ENCODE measurements at regions not wholly inside any gene's neighbourhood (a gene's known extent, or its start where the extent isn't known, plus 50 kb on each side); places are given as distances from the start of the nearest gene placed in this dataset.

- Histone ChIP-seq H3K9me3 (ENCODE audit: control insufficient read depth, insufficient read depth, low read length) (no peaks in the 10 kb centered on the region), H3K36me3 (ENCODE audit: control insufficient read depth, insufficient read depth, low read length) (no peaks in the 10 kb centered on the region), H3K4me1 (ENCODE audit: control insufficient read depth, insufficient read depth, low read length) (no peaks in the 10 kb centered on the region), H3K27ac (ENCODE audit: low read length) (no peak overlapping the region), H3K27me3 (ENCODE audit: control insufficient read depth, insufficient read depth, low read length) (no peaks in the 10 kb centered on the region), H3K4me3 (ENCODE audit: low read length) (no peak overlapping the region)
- no CpG with 5 or more reads among the region's 3 CpGs for WGBS (ENCODE audit: insufficient coverage, insufficient read length)
- no peak for DNase-seq (ENCODE audit: low read depth, low spot score)
Observed at GRCh38 chr11:19429108-19429760, 188.5 kb upstream of the E2F8 start.

GRCh38 chr11:19428206-19429002, 187.7 kb upstream of the E2F8 start:
- no peak for DNase-seq (ENCODE audit: low read depth, low spot score)
- H3K27me3 ChIP-seq (ENCODE audit: control insufficient read depth, insufficient read depth, low read length), result no peaks in the 10 kb centered on the region
- WGBS (ENCODE audit: insufficient coverage, insufficient read length), result no CpG with 5 or more reads among the region's 8 CpGs
- H3K27ac ChIP-seq (ENCODE audit: low read length), result no peak overlapping the region
- H3K4me3 ChIP-seq (ENCODE audit: low read length), result no peak overlapping the region
- H3K36me3 ChIP-seq (ENCODE audit: control insufficient read depth, insufficient read depth, low read length), result no peaks in the 10 kb centered on the region
- H3K4me1 ChIP-seq (ENCODE audit: control insufficient read depth, insufficient read depth, low read length), result no peaks in the 10 kb centered on the region
- H3K9me3 ChIP-seq (ENCODE audit: control insufficient read depth, insufficient read depth, low read length), result no peaks in the 10 kb centered on the region

DNA sequence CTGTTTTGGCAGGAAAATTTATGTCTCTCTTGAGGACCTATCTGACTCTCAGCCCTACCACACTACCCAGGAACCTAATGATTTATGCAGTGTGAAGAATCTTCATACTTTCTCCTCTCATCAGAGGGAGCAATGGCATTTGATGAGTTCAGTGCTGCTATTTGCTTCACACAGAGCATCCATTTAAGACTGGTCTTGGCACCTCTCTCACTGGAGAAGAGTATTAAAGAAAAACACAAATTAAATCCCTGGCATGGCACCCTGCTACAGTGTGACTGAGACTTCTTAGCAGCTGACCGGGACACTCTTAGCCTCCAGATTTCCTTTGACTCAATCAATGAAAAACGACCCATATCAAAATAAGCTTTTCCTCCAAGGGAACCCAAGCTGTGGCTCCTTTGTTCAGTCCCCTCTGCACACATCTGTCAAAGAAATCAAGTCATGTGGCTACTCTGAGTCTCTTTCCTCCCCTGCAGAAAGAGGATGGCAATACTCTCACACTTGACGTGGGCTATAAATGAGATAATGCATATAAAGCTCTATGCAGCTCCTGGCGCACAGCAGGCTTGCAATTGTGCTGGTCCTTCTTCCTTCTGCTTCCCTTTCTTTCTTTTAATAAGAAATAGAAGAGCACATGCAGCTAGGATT, 186.1 kb upstream of the E2F8 start:
- Histone ChIP-seq H3K27me3 (ENCODE audit: control insufficient read depth, insufficient read depth, low read length) (no peaks in the 10 kb centered on the region), H3K36me3 (ENCODE audit: control insufficient read depth, insufficient read depth, low read length) (no peaks in the 10 kb centered on the region), H3K4me1 (ENCODE audit: control insufficient read depth, insufficient read depth, low read length) (no peaks in the 10 kb centered on the region), H3K9me3 (ENCODE audit: control insufficient read depth, insufficient read depth, low read length) (no peaks in the 10 kb centered on the region), H3K4me3 (ENCODE audit: low read length) (no peak overlapping the region), H3K27ac (ENCODE audit: low read length) (no peak overlapping the region)
- DNase-seq (ENCODE audit: low read depth, low spot score), result no peak
- no CpG with 5 or more reads among the region's 4 CpGs for WGBS (ENCODE audit: insufficient coverage, insufficient read length)

DNA sequence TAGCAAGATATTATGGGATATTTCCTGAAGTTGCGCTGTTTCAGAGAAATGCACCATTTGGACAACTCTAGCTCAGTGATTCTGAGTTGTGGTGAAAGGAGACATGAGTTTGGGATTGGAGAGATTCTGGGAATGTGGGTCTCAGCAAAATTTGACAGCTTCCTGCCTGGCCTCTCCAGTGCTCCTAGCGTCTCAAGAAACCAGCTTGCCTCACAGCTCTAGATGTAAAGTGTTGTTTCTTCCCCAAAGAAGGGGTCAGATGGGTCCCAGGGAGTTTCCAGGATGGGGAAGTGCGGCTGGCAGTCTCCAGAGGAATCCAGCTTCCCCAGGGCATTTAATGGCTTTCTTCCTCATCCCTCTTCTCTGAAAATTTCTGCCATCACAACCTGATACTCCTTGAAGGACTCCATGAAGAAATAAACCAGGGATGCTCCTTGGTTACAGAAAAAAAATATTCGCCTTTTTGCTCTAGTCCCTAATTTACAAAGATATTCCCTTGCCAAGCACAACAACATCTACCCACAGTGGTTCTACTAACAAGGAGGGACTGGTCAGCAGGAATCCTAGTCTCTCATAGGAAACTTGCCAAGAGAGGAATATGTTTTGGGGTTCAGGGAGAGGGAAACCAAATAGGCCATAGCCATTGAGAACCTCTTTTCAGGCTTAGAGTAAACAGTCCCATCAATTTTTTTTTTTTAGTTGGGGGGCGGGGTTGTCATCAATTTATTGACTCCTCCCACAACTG, 185.4 kb upstream of the E2F8 start:
- Histone ChIP-seq H3K27ac (ENCODE audit: low read length) (no peak overlapping the region), H3K4me3 (ENCODE audit: low read length) (no peak overlapping the region), H3K9me3 (ENCODE audit: control insufficient read depth, insufficient read depth, low read length) (no peaks in the 10 kb centered on the region), H3K27me3 (ENCODE audit: control insufficient read depth, insufficient read depth, low read length) (no peaks in the 10 kb centered on the region), H3K36me3 (ENCODE audit: control insufficient read depth, insufficient read depth, low read length) (no peaks in the 10 kb centered on the region), H3K4me1 (ENCODE audit: control insufficient read depth, insufficient read depth, low read length) (no peaks in the 10 kb centered on the region)
- no CpG with 5 or more reads among the region's 5 CpGs for WGBS (ENCODE audit: insufficient coverage, insufficient read length)
- no peak for DNase-seq (ENCODE audit: low read depth, low spot score)

DNA sequence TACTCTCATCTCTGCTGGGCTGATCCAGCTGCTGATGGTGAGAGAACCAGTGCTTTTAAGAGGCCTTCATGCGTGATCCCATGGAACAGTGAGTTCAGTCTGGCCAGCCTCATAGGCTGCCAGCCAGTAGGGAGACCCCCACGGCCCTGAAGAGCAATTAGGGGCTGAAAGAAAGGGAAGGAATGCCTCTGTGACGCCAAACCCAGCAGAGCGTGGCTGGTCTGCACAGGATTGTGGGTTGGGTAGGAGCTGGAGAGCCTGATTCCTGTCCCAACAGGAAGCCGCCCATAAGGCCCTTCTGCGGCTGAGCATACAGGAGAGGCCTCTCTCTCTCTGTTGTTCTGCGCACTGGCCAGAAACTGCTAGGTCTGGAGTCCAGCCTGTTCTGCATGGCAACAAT, 181.5 kb upstream of the E2F8 start:
- H3K4me3 ChIP-seq (ENCODE audit: low read length), result no peak overlapping the region
- no peak overlapping the region for H3K27ac ChIP-seq (ENCODE audit: low read length)
- H3K4me1 ChIP-seq (ENCODE audit: control insufficient read depth, insufficient read depth, low read length), result no peaks in the 10 kb centered on the region
- DNase-seq (ENCODE audit: low read depth, low spot score), result no peak
- no CpG with 5 or more reads among the region's 7 CpGs for WGBS (ENCODE audit: insufficient coverage, insufficient read length)
- H3K27me3 ChIP-seq (ENCODE audit: control insufficient read depth, insufficient read depth, low read length), result no peaks in the 10 kb centered on the region
- no peaks in the 10 kb centered on the region for H3K36me3 ChIP-seq (ENCODE audit: control insufficient read depth, insufficient read depth, low read length)
- no peaks in the 10 kb centered on the region for H3K9me3 ChIP-seq (ENCODE audit: control insufficient read depth, insufficient read depth, low read length)

GRCh38 chr11:19420868-19421533, 180.3 kb upstream of the E2F8 start:
- no peaks in the 10 kb centered on the region for H3K36me3 ChIP-seq (ENCODE audit: control insufficient read depth, insufficient read depth, low read length)
- no peaks in the 10 kb centered on the region for H3K9me3 ChIP-seq (ENCODE audit: control insufficient read depth, insufficient read depth, low read length)
- no peak overlapping the region for H3K27ac ChIP-seq (ENCODE audit: low read length)
- no peaks in the 10 kb centered on the region for H3K27me3 ChIP-seq (ENCODE audit: control insufficient read depth, insufficient read depth, low read length)
- DNase-seq (ENCODE audit: low read depth, low spot score), result no peak
- H3K4me3 ChIP-seq (ENCODE audit: low read length), result no peak overlapping the region
- no CpG with 5 or more reads among the region's 6 CpGs for WGBS (ENCODE audit: insufficient coverage, insufficient read length)
- H3K4me1 ChIP-seq (ENCODE audit: control insufficient read depth, insufficient read depth, low read length), result no peaks in the 10 kb centered on the region

DNA sequence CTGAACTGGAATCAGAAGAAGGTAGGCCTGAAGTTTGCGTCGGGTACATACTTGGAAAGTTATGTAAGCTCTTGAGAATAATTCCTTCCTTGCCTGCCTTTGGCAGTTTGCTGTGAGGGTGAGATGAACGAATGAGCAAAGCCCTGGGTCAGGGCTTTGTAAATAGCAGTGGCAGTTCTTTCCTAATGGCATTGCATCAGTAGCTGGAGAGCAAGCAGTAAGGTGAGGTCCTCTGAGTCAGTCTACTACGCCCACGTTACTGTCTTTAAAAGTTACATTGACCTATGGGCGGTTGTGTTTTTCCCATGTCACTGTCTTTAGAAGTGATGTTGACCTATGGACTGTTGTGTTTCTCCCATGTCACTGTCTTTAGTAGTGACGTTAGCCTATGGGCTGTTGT, 179.1 kb upstream of the E2F8 start:
- H3K27me3 ChIP-seq (ENCODE audit: control insufficient read depth, insufficient read depth, low read length), result no peaks in the 10 kb centered on the region
- no peak for DNase-seq (ENCODE audit: low read depth, low spot score)
- no peaks in the 10 kb centered on the region for H3K36me3 ChIP-seq (ENCODE audit: control insufficient read depth, insufficient read depth, low read length)
- no peak overlapping the region for H3K27ac ChIP-seq (ENCODE audit: low read length)
- H3K4me1 ChIP-seq (ENCODE audit: control insufficient read depth, insufficient read depth, low read length), result no peaks in the 10 kb centered on the region
- H3K9me3 ChIP-seq (ENCODE audit: control insufficient read depth, insufficient read depth, low read length), result no peaks in the 10 kb centered on the region
- H3K4me3 ChIP-seq (ENCODE audit: low read length), result no peak overlapping the region
- WGBS (ENCODE audit: insufficient coverage, insufficient read length), result no CpG with 5 or more reads among the region's 7 CpGs

DNA sequence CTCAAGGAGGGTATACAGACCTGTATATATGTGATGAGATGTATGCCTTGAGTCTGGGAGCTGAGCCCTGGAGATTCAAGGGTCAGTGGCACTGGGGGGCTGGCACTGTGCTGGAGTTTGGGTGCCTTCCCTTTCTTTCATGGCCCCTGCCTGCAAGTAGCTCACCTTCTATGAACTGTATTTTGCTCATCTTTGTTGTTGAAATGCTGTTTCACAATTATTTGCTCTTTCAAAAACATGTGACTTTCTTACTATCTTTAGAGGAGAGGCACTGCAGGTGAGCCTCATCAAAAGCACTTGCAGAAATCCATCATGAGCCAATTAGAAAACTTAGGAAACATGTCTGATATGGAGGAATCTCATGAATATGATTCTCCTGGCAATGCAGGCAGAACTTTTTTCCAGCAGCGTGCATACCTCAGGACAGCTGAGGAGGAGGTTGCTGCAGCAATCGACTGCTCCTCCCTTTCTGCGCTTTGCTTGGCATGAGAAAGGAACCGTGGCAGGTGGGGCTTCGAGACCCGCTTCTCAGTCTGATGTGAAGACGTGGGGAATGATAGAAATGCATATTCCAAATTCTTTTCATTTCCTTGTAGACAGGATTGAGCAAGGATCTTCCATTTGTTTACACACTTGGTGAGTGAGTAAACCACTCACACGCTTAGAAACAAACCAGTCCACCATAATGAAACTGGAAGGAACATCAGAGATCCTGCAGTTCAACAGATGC, 178.4 kb upstream of the E2F8 start:
- no peak overlapping the region for H3K27ac ChIP-seq (ENCODE audit: low read length)
- no peaks in the 10 kb centered on the region for H3K9me3 ChIP-seq (ENCODE audit: control insufficient read depth, insufficient read depth, low read length)
- H3K4me1 ChIP-seq (ENCODE audit: control insufficient read depth, insufficient read depth, low read length), result no peaks in the 10 kb centered on the region
- no CpG with 5 or more reads among the region's 8 CpGs for WGBS (ENCODE audit: insufficient coverage, insufficient read length)
- no peaks in the 10 kb centered on the region for H3K36me3 ChIP-seq (ENCODE audit: control insufficient read depth, insufficient read depth, low read length)
- H3K4me3 ChIP-seq (ENCODE audit: low read length), result no peak overlapping the region
- DNase-seq (ENCODE audit: low read depth, low spot score), result no peak
- no peaks in the 10 kb centered on the region for H3K27me3 ChIP-seq (ENCODE audit: control insufficient read depth, insufficient read depth, low read length)

GRCh38 chr11:19418221-19418620, 177.5 kb upstream of the E2F8 start:
- Histone ChIP-seq H3K36me3 (ENCODE audit: control insufficient read depth, insufficient read depth, low read length) (no peaks in the 10 kb centered on the region), H3K4me3 (ENCODE audit: low read length) (no peak overlapping the region), H3K27me3 (ENCODE audit: control insufficient read depth, insufficient read depth, low read length) (no peaks in the 10 kb centered on the region), H3K9me3 (ENCODE audit: control insufficient read depth, insufficient read depth, low read length) (no peaks in the 10 kb centered on the region), H3K27ac (ENCODE audit: low read length) (no peak overlapping the region), H3K4me1 (ENCODE audit: control insufficient read depth, insufficient read depth, low read length) (no peaks in the 10 kb centered on the region)
- DNase-seq (ENCODE audit: low read depth, low spot score), result no peak
- no CpG with 5 or more reads among the region's 2 CpGs for WGBS (ENCODE audit: insufficient coverage, insufficient read length)

All from iPS DF 6.9 (cell line).